T-helper 1 cell treated with Interleukin-12 subunit alpha and Interleukin-12 subunit beta and Interleukin-4 antibody, amounts not matched to agents 30 ng/mL and 1 ng/mL, for 36 hours (primary cell): ENCODE measurements at regions not wholly inside any gene's neighbourhood (a gene's known extent, or its start where the extent isn't known, plus 50 kb on each side); places are given as distances from the start of the nearest gene placed in this dataset.

ENCODE experiments used
- intact Hi-C: fragments of 100-400 bp; cut with micrococcal nuclease; formaldehyde crosslinking; loops from one replicate; pipeline ENCODE4 v1.15.1; 2024

DNA sequence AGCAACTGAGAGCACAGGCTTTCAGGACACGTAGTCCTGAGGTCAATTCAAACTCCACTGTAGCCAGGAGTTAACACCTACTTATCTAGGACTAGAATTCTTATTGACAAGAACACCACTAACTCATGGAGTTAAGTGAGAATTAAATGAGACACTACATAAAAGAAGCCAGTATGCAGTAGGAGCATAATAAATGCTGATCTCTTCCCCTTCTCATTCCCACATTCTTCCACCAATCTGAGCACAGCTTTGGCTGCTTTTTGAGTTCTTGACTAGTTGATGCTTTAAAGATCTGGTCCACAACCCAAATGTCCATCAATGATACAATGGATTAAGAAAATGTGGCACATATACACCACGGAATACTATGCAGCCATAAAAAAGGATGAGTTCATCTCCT lies 55.2 kb downstream of the TTC32 start:
- intact Hi-C loops: no loop called here

DNA sequence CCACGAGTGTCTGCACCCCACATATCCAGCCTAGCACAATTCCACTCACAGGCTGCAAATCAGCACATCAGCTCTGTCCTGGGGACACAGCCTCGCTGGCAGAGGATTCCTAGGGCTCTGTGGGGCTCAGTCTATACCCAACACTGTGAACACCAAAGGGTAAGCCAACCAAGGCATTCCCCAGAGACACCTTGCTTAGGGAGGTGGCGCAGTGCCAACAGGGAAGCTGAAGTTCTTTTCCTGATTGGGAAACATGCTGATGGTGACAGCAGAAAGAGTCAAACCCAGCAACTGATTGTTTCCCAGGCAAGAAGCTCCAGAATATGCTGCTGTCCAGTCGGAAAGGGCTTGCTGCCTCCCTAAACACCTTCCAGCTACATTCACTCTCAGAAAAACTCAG lies 55.8 kb downstream of the TTC32 start:
- intact Hi-C loops: no loop called here

DNA sequence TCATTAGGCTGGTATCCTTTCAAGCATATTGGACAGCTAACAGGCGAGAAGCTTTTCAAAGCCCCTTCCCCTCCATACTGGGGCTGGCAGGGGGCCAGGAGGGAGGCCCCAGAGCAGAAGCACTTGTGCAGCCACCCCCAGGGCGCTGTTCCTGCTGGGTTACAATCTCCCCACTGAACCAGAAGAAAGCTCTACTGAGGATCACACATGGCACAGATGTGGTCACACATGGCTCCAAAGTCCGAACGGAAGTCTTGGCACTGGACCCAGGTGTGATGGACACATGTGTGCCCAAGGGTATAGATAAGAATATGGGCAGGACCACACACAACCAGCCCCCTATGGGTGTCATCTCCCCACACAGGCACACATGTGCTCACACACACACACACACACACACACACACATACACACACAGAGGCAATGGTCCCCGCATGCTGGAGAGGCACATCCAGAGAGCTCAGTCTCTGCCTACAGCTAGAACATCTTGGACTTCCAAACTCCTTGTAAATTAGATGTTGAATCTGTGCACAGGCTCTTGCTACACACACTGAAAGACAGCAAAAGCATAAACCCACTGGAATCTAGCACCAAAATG lies 56.4 kb downstream of the TTC32 start:
- intact Hi-C loops: no loop called here

DNA sequence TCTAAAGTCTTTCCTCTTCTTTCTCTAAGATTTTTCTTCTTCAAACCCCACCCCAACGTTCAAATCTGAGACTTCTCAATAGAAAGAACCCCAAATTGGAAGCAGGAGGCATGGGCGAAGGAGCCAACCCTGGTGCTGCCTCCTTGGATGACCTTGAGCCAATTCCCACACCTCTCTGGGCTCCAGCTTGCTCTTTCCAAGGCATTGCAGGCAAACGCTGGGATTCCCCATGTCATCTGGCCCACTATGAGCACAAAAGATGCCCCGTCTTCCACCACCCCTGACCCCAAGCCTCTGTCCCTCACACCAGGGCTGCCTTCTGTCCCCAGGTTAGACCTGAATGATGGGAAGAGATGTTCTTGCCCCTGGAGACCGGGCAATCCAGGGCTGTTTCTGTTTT lies 57.0 kb downstream of the TTC32 start:
- intact Hi-C loops: no loop called here

DNA sequence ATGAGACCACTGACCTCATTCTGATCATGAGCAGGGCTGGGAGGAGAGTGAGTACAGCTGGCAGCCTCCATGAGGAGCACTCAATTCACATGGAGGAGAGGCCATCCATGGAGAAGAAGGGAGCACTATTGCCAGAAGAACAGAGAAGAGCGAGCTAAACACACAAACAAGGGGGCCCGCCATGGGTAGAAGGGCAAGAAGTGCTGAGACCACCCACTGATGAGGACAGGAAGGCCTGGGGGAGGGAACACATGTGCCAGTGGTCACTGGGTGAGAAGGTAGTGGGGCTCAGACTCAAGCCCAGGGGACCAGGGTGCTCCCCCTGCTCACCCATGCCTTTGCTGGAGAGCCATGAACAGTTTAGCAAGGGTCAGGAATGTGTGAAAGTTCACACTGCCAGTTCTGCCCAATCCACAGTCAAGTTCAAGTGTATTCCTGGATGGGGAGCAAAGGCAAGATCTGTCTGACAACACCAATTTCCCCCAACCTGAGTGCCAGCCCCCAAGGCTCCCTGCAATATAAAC lies 57.7 kb downstream of the TTC32 start:
- intact Hi-C loops: no loop called here

DNA sequence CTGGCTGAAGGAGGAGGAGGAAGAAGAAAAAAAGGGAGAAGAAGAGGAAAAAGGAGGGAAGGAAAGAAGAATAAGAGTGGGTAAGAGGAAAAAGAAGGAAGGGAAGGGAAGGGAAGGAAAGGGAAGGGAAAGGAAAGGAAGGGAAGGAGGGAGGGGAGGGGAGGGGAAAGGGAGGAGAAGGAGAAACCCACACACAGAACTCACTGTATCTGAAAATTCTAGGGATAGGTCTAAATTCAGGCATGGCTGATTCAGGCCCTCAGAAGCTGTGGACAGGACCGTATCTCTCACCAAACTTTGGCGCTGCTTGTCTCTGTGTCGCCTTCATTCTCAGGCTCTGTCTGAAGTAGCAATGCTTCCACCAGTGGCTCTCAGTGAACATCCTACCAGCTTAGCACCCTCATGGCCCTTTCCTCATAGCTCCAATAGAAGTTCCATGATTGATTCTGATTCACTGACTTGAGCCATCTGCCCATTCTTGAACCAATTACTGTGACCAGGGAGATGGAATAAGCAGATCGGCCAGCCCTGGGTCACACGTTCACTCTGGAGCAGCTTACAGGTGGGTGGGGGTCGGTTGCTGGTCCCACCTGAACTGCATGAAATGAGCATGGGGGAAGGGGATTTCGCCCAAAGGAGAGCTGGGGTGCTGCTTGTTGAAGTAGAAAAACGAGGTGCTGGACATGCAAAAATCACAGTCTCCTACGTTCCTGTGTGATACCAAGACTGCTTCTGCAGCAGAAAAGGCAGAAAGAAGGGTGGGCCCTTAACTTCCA lies 59.7 kb downstream of the TTC32 start:
- intact Hi-C loops: no loop called here

DNA sequence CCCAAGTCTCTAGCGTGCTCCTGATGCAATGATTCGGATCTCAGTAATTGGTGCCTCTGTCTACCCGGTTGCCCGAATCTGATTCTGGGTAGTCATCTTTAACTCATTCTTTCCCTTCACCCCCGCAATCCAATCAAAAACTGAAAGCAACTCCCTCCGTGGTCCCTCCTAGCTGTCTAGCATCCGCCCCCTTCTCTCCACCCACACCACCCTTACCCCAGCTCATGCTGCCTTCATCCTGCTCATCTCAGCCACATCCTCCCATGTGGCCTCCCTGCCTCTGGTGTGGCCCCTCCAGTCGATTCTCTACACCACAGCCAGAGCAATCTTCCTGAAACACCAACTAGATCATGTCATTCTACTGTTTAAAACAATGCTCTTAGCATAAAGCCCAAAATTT lies 62.3 kb downstream of the TTC32 start:
- intact Hi-C loops: no loop called here

DNA sequence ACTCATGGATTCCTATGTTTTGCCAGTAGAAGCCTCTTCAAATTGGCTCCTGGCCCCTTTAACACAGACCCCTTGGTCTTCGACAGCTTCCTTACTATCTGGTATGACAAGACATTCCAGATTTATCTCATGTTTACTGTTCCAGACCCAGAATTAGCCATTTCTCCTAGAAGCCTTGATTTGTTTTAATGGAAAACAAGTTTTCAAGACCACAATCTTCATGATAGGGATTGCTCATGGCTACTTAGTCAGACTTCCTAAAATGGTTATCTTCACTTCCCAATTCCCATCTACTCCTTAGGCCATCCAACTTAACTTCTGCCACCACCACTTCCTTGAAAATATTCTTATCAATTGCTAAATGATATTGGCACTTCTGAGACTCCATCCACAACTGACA lies 63.2 kb downstream of the TTC32 start:
- intact Hi-C loops: no loop called here

DNA sequence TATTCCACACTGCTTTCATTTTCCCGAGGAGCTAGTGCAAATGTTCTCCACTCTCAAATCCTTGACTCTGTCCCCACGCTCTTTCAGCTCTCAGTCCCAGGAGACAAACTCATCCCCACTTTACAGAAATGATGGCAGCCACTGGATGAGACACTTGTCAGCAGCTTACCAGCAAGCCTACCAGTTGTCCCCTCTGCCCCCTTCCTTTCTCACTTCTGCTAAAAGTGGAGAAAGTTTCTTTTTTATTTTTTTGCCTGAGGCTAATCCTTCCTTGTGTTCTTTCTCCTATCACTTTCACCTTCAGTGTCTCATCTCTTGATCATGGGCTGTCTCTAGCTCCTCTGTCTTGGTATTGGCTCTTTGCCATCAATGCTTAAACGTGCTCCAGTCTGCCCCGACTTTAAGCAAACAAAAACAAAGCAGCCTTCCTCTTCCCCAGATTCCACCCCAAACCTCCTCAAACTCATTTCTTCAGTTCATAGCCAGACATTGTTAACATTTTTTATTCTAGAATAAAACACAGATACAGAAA lies 64.5 kb downstream of the TTC32 start:
- intact Hi-C loops: no loop called here

DNA sequence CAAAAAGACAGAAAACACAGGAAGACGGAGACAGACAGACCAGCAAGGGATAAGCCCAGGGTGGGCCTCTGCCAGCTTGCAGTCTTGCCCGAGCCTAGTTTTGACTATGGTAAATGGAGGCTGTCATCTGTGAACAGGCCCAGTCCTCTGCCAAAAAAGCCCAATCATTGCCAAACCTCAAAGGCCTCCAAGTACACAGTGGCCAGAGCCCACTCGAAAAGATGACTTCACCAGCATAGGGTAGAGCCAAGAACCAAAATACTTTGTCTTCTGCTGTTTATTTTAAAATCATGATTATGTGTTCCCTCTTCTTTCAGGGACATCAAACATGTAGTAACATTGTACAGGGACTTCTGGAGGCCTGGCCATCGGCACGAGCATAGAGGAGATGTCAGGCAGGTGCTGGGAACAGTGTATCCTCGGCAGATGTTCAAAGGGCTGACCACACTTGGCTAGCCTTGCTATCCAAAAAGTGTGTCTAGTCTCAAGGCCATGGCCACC lies 66.0 kb downstream of the TTC32 start:
- intact Hi-C loops: no loop called here

DNA sequence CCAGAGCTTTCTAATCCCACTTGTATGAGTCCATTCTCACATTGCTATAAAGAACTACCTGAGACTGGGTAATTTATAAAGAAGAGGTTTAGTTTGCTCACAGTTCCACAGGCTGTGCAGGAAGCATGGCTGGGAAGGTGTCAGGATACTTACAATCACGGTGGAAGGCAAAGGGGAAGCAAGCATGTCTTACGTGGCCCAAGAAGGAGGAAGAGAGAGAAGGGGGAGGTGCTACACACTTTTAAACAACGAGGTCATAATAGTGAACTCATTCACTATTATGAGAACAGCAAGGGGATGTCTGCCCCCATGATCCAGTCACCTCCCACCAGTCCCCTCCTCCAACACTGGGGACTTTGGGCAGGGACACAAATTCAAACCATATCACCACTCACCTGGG lies 67.8 kb downstream of the TTC32 start:
- intact Hi-C loops: no loop called here

DNA sequence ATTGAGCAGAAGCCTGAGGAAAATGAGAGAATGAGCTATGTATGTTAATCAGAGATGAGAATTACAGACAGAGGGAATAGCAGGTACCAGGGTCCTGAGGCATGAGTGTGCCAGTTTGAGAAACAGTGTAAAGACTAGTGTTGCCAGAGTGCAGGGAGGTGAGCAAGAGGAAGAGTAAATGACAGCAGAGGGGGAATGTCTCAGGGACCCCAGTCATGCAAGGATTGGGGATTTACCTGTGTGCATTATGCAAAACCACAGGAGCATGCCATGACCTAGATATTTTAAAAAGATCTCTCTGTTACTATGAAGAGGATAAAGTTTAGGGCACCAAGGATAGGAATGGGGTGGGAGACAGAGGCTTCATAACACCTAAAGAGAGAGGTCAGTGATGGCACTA lies 72.1 kb downstream of the TTC32 start:
- intact Hi-C loops: no loop called here

DNA sequence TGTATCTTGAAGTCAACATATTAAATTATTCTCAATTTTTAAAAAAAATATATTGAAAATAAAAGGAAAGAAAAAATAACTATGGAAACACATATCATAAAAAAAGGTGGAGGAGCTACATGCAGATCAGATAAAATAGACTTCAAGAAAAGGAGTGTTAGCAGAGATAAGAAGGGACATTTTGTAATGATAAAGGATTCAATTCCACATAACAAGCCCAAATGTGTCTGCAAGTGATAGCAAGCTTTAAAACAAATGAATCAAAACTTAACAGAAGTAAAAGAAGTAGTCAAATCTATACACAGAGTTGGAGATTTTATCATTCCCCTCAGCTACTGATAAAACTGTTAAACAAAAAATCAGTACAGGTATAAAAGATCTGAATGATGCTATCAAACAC lies 74.9 kb downstream of the TTC32 start:
- intact Hi-C loops: no loop called here

DNA sequence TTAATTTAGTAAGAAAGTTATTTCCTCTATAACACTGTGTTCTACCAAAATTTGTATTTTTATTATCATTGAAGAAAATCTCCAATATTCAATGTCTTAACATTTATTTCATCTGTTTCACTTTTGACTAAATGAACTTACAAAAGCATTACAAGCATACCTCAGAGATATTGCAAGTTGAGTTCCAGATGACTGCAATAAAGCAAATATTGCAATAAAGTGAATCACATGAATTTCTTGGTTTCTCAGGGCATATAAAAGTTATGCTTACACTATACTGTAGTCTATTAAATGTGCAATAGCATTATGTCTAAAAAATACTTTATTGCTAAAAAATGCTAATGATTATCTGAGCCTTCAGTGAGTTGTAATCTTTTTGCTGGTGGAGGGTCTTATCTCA lies 78.3 kb downstream of the TTC32 start:
- intact Hi-C loops: no loop called here

DNA sequence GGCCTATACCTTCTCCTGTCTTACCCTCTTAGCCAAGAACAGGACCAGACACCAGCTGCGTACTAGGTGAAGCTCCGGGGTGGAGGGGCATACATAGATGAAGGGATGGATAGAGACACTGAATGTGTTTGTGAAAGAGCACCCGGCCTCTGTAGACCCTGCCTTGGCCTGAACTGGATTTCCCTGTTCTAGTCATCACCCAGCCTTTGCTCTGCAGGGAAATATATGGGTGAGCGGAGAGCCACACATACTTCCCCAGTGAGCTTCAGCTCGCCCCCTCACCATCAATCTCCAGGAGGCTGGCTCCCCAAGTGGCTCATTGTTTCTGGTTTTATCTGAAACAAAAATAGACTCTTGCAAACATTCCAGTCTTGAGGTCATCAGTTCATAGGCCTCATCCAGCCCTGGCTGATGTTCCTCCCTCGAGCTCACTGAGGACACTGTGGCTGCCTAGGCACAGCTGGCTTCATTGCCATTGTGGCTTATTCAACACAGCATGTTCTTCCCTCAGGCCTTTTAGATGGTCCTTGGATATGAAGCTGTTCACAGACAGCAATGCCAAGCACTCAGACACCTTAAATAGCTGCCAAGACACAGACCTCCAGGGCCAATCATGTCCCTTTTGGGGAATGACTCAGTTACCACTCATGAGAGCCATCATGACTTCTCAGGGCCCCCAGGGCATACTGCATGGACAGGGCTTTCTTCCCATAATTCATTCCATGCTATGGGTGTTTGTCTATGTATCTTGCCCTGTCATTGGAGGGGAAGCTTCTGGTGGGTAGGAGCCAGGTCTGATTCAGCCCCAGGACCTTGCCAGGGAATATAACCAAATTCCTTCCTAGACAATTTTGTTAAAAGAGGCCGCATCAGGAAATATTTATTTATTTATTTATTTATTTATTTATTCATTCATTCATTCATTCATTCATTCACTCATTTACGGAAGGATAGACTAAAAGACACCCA lies 82.4 kb downstream of the TTC32 start:
- intact Hi-C loops: no loop called here

DNA sequence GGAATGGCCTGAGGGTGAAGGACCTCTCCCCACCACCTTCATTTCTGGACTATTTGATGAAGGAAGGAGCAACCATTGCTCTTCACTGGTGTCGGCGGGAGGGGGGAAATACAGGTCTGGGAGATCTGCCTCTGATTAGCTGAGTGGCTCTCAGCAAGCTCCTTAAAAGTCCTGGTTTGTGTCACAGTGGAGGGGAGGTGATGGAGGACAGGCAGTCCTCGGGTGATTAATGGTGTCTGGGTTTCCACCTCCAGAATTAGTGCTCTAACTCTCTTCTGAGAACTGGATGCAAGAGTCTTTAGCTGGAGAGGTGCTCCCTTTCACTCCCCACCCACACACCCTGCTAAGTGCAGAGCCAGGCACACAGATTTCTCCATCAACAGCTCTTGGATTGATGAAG lies 83.2 kb downstream of the TTC32 start:
- intact Hi-C loops: no loop called here

DNA sequence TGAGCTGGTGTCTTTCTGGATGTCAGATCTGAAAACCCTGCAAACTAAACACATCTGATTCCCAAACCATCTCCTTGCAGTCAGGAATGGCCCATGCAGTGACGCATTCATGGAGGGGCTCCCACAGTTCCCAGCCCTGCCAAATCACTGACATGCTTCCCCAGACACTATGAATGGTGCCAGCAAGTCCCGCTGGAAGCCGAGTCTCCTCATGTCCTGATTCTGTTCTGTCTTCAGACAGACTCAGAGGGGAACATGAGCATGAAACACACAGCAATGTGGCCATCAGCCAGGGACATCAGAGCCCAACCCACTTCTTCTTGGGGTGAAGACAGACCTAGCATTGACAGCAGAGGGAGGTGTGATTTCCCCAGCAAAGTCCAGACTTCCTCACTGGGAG lies 83.7 kb downstream of the TTC32 start:
- intact Hi-C loops: no loop called here

DNA sequence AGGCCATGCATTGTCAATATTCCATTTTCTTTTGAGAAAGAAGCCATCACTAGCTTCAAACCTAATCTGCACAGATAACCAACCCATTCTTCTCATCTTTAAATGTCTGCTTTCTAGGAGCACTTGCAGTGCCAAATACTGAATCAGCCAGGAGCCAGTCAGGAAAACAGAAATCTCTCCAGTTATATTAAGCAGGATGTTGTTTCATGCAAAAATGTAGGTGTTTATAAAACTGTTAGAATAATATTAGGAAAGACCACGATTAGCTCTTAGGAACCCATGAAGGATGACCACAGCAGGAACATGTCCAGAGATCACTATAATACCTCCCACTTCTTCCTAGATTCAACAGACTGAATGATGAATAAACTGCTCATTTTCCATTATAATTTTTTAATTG lies 86.0 kb downstream of the TTC32 start:
- intact Hi-C loops: no loop called here

DNA sequence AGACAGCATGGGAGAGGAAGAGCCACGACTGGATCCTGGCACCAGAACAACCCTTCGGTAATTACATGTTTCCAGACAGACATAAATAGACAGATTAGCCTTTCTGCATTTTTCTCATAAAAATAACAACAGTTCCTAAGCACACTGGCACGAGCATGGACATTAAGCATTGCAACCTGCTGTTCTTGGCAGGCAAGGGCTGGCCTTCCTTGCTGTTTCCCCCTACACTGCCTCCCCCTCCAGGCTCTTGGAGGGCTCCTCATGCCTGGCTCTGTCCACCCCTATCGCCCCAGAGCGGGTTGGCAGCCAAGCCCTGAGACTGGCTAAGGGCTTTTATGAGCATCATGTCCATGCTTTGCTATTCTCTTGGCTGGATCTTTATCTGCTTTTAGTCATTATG lies 89.6 kb downstream of the TTC32 start:
- intact Hi-C loops: no loop called here

DNA sequence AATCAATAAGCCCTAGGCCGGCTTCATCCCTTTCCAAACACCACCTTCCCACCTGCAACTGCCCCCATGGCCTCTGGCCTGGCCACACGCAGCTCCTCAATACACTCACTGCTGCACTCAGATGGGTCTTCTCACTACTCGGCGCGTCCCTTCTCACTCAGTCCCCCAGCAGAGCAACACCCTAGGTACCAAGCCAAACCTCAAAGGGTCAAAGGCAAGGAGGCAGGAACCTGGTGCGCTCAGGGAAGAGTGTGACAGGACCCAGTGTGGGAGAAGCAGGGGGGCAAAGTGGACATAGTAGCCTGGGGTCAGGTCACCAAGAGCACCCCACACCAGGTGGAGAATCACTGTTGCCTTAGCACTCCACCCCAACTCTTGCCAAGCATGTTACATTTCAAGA lies 90.6 kb downstream of the TTC32 start:
- intact Hi-C loops: no loop called here

DNA sequence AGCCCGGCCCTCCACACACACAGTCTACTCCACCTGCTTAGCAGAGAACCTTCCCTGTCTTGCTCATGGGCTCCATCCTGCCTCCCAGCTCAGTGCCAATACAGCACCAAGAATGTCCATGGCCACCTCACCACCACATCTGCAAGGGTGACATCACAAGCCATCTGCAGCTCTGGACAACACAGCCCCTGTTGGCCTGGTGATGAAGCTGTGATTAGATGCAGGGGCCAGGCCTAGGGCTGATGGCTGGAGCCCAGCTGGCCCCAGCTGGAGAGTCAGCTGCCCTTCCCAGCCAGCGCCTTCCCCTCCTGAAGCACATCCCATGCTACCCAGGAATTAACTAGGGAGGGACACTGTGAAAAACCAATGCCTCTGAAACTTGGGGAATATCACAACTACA lies 91.1 kb downstream of the TTC32 start:
- intact Hi-C loops: no loop called here

DNA sequence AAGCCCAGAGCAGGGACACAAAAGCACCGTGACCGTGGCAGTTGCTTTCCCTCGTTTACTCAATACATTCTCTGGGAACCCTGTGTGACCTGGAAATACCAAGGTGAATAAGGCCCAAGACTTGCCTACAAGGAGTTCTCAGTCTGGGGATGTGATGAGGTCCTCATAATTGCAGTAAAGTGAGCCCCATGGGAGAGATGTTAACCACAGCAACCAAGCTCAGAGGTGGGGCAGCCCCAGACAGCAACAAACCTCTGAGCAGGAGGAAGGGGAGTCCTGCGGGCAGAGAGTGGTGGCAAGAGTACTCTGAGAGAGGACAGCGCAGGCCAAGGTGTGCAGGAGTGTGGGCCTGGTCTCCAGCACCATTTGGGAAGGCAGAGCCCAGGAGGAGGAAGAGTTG lies 91.6 kb downstream of the TTC32 start:
- intact Hi-C loops: no loop called here
